Endodermal cell (in vitro differentiated cells): ENCODE measurements at regions not wholly inside any gene's neighbourhood (a gene's known extent, or its start where the extent isn't known, plus 50 kb on each side); places are given as distances from the start of the nearest gene placed in this dataset.

Experiments
- DNase-seq: peaks from one replicate; pipeline ENCODE4 v3.0.0-alpha.2; 2017
- H3K27ac ChIP-seq: 2 replicates; pipeline ENCODE4 v1.5.1; 2013; ENCODE audit warnings: mild to moderate bottlenecking, low read depth, low read length, moderate library complexity
- H3K27me3 ChIP-seq: 2 replicates; pipeline ENCODE4 v1.6.1; 2013; ENCODE audit warnings: mild to moderate bottlenecking, low read length, moderate library complexity; ENCODE audit not compliant: insufficient read depth, control insufficient read depth, poor library complexity, severe bottlenecking
- H3K36me3 ChIP-seq: 2 replicates; pipeline ENCODE4 v1.7.0; 2013; ENCODE audit warnings: mild to moderate bottlenecking, low read length, moderate library complexity; ENCODE audit not compliant: control insufficient read depth, insufficient read depth
- H3K4me1 ChIP-seq: one replicate; pipeline ENCODE4 v1.7.0; 2013; ENCODE audit warnings: low read length; ENCODE audit not compliant: control insufficient read depth, insufficient read depth
- H3K4me3 ChIP-seq: 2 replicates; pipeline ENCODE4 v1.5.1; 2013; ENCODE audit warnings: mild to moderate bottlenecking, low read length, moderate library complexity
- H3K9ac ChIP-seq: 2 replicates; pipeline ENCODE4 v1.6.1; 2013; ENCODE audit warnings: mild to moderate bottlenecking, low read length, moderate library complexity; ENCODE audit not compliant: poor library complexity, severe bottlenecking; ENCODE audit errors: extremely low read depth
- H3K9me3 ChIP-seq: 2 replicates; pipeline ENCODE4 v1.6.1; 2013; ENCODE audit warnings: mild to moderate bottlenecking, low read length, moderate library complexity; ENCODE audit not compliant: control insufficient read depth
- H3K27ac Mint-ChIP-seq: 2 replicates; pipeline ENCODE4 v1.8.0; 2020; ENCODE audit warnings: mixed read lengths
- H3K27me3 Mint-ChIP-seq: 2 replicates; pipeline ENCODE4 v1.8.0; 2021; ENCODE audit warnings: mild to moderate bottlenecking, mixed read lengths; ENCODE audit not compliant: insufficient read depth
- H3K36me3 Mint-ChIP-seq: 2 replicates; pipeline ENCODE4 v1.8.0; 2020; ENCODE audit warnings: low read depth, mixed read lengths
- H3K4me1 Mint-ChIP-seq: 2 replicates; pipeline ENCODE4 v1.8.0; 2020; ENCODE audit warnings: mixed read lengths
- H3K4me3 Mint-ChIP-seq: 2 replicates; pipeline ENCODE4 v1.8.0; 2020; ENCODE audit warnings: mild to moderate bottlenecking, moderate library complexity, mixed read lengths
- H3K9me3 Mint-ChIP-seq: 2 replicates; pipeline ENCODE4 v1.8.0; 2020; ENCODE audit warnings: mild to moderate bottlenecking, mixed read lengths
- WGBS, 2 experiments: methylation state at CpG; one replicate each; pipeline versions ENCODE4 v1.1.5 to v1.1.7; 2013; ENCODE audit warnings: missing lambda C conversion rate in 2 of 2, mixed read lengths in 1 of 2; ENCODE audit not compliant: insufficient coverage in 1 of 2, insufficient read length in 1 of 2; 5-methylcytosine and 5-hydroxymethylcytosine counted together
- TF ChIP-seq, protein P1 (sequence below): fragments of 200-600 bp; sonication (generic); conservative IDR thresholded peaks from 2 replicates; pipeline ENCODE4 v1.5.0; 2021; ENCODE audit warnings: antibody characterized with exemption, mild to moderate bottlenecking

DNA sequence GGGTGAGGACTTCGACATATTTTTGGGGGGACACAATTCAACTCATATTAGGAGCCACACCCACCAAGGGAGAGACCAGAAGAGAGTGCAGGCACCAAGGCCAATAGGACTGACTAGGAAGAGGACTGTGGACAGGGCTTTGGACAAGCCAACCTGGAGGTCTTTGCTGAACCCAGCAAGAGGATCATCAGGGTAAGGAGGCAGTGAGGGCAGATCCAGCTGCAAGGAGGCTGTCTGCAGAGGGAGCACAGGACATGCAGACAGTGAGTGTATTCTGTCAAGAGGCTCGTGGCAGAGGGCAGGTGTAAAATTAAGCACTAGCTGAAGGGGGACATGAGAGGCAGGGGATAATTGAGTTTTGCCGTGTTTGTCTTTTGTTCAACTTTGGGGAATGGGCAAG, 83.4 kb upstream of the MGMT start:
- Mint-ChIP-seq H3K4me3 (no peak overlapping the region), H3K36me3 (no peaks in the 10 kb centered on the region), H3K27me3 (no peaks in the 10 kb centered on the region), H3K27ac (no peak overlapping the region), H3K9me3 (no peaks in the 10 kb centered on the region), H3K4me1 (no peaks in the 10 kb centered on the region)
- Histone ChIP-seq H3K27me3 (no peaks in the 10 kb centered on the region), H3K27ac (no peak overlapping the region), H3K4me3 (no peak overlapping the region), H3K36me3 (no peaks in the 10 kb centered on the region), H3K4me1 (no peaks in the 10 kb centered on the region), H3K9ac (no peak overlapping the region), H3K9me3 (no peaks in the 10 kb centered on the region)
- 91 to 100% methylated on average over 1 to 3 of the region's 3 CpGs for WGBS, 2 experiments
- peak; percentile 26 for DNase-seq
- TF ChIP-seq, protein P1, sequence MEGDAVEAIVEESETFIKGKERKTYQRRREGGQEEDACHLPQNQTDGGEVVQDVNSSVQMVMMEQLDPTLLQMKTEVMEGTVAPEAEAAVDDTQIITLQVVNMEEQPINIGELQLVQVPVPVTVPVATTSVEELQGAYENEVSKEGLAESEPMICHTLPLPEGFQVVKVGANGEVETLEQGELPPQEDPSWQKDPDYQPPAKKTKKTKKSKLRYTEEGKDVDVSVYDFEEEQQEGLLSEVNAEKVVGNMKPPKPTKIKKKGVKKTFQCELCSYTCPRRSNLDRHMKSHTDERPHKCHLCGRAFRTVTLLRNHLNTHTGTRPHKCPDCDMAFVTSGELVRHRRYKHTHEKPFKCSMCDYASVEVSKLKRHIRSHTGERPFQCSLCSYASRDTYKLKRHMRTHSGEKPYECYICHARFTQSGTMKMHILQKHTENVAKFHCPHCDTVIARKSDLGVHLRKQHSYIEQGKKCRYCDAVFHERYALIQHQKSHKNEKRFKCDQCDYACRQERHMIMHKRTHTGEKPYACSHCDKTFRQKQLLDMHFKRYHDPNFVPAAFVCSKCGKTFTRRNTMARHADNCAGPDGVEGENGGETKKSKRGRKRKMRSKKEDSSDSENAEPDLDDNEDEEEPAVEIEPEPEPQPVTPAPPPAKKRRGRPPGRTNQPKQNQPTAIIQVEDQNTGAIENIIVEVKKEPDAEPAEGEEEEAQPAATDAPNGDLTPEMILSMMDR: no peak

DNA sequence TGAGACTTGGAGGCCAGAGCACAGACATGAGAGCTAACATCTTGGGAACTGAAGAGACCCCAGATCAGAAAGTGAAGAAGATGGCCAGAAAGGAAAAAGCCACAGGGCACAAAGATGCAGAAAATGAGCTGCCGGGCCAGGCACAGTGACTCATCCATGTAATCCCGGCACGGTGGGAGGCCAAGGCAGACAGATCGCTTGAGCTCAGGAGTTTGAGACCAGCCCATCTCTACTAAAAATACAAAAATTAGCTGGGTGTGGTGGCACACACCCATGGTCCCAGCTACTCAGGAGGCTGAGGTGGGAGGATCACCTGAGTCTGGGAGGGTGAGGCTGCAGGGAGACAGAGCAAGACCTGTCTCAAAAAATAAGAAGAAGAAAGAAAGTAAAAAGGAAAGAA, 81.4 kb upstream of the MGMT start:
- Histone ChIP-seq H3K9ac (no peak overlapping the region), H3K4me3 (no peak overlapping the region), H3K4me1 (no peaks in the 10 kb centered on the region), H3K36me3 (no peaks in the 10 kb centered on the region), H3K27ac (no peak overlapping the region), H3K27me3 (no peaks in the 10 kb centered on the region), H3K9me3 (no peaks in the 10 kb centered on the region)
- no peaks in the 10 kb centered on the region for H3K4me1 Mint-ChIP-seq
- no peak overlapping the region for H3K27ac Mint-ChIP-seq
- H3K4me3 Mint-ChIP-seq: no peak overlapping the region
- no peaks in the 10 kb centered on the region for H3K9me3 Mint-ChIP-seq
- TF ChIP-seq, protein P1: no peak
- H3K27me3 Mint-ChIP-seq: no peaks in the 10 kb centered on the region
- 60 to 74% methylated on average over 2 to 4 of the region's 4 CpGs for WGBS, 2 experiments
- DNase-seq: peak; percentile 65
- no peaks in the 10 kb centered on the region for H3K36me3 Mint-ChIP-seq

DNA sequence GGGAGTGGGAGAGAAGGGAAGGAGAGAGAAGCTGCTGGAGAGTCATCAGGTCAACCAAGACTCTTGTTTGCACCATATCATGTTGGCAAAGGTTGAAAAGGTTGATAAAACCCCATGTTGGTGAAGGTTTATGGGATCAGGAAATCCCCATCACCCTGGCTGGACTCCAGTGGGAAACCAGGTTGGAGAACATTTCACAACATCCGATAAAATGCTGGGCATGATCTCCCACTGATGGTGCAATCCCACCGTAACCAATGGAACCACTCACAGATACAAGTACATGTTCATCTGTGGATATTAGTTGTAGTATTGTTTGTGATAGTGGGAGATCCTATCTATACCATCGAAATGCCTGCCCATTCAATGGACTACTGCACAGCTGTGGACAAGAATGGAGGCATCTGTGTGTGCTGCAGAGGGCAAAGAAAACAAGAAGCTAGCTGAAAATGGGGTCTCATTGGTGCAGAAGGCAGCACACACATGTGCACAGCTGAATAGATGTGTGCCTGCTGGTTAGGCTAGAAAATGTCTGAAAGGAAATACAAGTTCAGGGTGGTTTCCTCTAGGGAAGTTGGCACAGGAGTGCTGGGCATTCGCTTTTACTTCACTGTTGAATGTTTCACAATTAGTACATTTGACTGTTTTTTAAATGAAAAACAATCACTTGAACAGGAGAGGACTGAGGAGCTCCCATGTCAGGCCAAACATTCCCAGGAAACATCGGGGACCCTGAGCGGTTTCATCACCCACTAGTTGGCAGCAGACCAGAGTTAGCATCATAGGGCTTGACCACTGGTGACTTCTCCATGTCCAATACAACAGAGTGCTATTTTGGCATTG, 80.4 kb upstream of the MGMT start:
- H3K4me1 Mint-ChIP-seq: no peaks in the 10 kb centered on the region
- no peak overlapping the region for H3K4me3 Mint-ChIP-seq
- no peaks in the 10 kb centered on the region for H3K9me3 ChIP-seq
- H3K27me3 ChIP-seq: no peaks in the 10 kb centered on the region
- H3K27me3 Mint-ChIP-seq: no peaks in the 10 kb centered on the region
- H3K27ac Mint-ChIP-seq: no peak overlapping the region
- no peaks in the 10 kb centered on the region for H3K36me3 ChIP-seq
- no peaks in the 10 kb centered on the region for H3K36me3 Mint-ChIP-seq
- no peak overlapping the region for H3K4me3 ChIP-seq
- no peak overlapping the region for H3K27ac ChIP-seq
- no peaks in the 10 kb centered on the region for H3K4me1 ChIP-seq
- H3K9me3 Mint-ChIP-seq: no peaks in the 10 kb centered on the region
- TF ChIP-seq, protein P1: no peak
- WGBS, 2 experiments: 92 to 98% methylated on average over 3 to 6 of the region's 6 CpGs
- peak; percentile 30 for DNase-seq
- H3K9ac ChIP-seq: no peak overlapping the region
